ENCODE measurements at regions not wholly inside any gene's neighbourhood (a gene's known extent, or its start where the extent isn't known, plus 50 kb on each side); places are given as distances from the start of the nearest gene placed in this dataset.
"Not testable (repeated sequence)": the region's sequence is repeated elsewhere in the genome, so short reads cannot be mapped to it uniquely, and the experiment has no call there.

DNA sequence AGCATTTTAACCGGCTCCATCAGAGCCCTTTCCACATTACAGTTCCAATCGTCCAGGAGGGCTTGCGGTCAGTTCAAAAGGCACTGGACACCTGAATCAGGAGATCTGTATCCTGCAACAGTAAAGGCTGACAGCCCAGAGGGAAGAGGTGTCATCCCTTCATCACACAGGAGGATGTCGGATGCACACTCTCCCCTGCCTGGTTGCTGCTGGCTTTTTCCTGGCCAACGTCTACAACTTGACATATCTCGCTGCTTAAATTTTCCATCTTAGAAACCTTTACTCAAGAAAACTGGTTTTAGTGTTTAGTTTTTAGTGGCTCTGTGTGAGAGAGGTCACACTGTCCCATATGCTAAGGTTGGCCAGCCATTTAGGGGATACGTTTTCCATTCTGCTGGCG is 78.7 kb upstream of the TNK2 start:
- TF ChIP-seq, protein P1, sequence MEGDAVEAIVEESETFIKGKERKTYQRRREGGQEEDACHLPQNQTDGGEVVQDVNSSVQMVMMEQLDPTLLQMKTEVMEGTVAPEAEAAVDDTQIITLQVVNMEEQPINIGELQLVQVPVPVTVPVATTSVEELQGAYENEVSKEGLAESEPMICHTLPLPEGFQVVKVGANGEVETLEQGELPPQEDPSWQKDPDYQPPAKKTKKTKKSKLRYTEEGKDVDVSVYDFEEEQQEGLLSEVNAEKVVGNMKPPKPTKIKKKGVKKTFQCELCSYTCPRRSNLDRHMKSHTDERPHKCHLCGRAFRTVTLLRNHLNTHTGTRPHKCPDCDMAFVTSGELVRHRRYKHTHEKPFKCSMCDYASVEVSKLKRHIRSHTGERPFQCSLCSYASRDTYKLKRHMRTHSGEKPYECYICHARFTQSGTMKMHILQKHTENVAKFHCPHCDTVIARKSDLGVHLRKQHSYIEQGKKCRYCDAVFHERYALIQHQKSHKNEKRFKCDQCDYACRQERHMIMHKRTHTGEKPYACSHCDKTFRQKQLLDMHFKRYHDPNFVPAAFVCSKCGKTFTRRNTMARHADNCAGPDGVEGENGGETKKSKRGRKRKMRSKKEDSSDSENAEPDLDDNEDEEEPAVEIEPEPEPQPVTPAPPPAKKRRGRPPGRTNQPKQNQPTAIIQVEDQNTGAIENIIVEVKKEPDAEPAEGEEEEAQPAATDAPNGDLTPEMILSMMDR (IDR thresholded peaks at IDR 0.05): not testable (repeated sequence)
- not testable (repeated sequence) for TF ChIP-seq POLR2A (IDR thresholded peaks at IDR 0.05); POLR2AphosphoS5 (IDR thresholded peaks at IDR 0.05; ENCODE audit: insufficient read depth in 1 of 2, low read depth in 1 of 2)
